IMR-90 (cell line): ENCODE measurements at regions not wholly inside any gene's neighbourhood (a gene's known extent, or its start where the extent isn't known, plus 50 kb on each side); places are given as distances from the start of the nearest gene placed in this dataset.

Experiments
- ATAC-seq: fragments of 200-7000 bp; cut with Tn5 transposase; 2 replicates; pipeline ENCODE4 v1.9.1; 2020; ENCODE audit warnings: low read depth, mild to moderate bottlenecking, moderate library complexity
- BruUV-seq: library from RNA; stranded (reverse); fragments of 400-500 nt; replicated peaks from 2 replicates; lab custom pipeline; 2021; lab: Mats Ljungman, UMichigan
- CTCF ChIA-PET: fragments of 300-600 bp; formaldehyde crosslinking; extraction: SDS; loops from one replicate; lab custom pipeline; 2021; ENCODE audit warnings: antibody characterized with exemption; lab: Yijun Ruan, JAX
- POLR2A ChIA-PET: fragments of 300-600 bp; sonication (Branson Sonifier 250); formaldehyde crosslinking; loops from one replicate; lab custom pipeline; 2022; ENCODE audit warnings: antibody characterized with exemption; ENCODE audit not compliant: unreplicated experiment; lab: Charles Lee
- DNase-seq: peaks from one replicate; pipeline ENCODE4 v3.0.0; 2013
- H2AFZ ChIP-seq: replicated peaks from 2 replicates; pipeline ENCODE3; 2013; ENCODE audit warnings: low read length, mild to moderate bottlenecking; ENCODE audit not compliant: poor library complexity
- H2AK5ac ChIP-seq: 2 replicates; pipeline ENCODE4 v1.6.1; 2013; ENCODE audit warnings: low read depth, low read length, inconsistent platforms
- H2AK9ac ChIP-seq: replicated peaks from 2 replicates; pipeline ENCODE3; 2013; ENCODE audit warnings: mild to moderate bottlenecking, low read depth, low read length, moderate library complexity; ENCODE audit not compliant: poor library complexity
- H2BK120ac ChIP-seq: 2 replicates; pipeline ENCODE4 v1.6.1; 2013; ENCODE audit warnings: low read depth, low read length, inconsistent platforms
- H2BK15ac ChIP-seq: 3 replicates; pipeline ENCODE4 v1.6.1; 2013; ENCODE audit warnings: low read depth, low read length, inconsistent platforms
- H2BK20ac ChIP-seq: 2 replicates; pipeline ENCODE4 v1.6.1; 2013; ENCODE audit warnings: low read depth, mild to moderate bottlenecking, inconsistent platforms, low read length, moderate library complexity
- H2BK5ac ChIP-seq: 2 replicates; pipeline ENCODE4 v1.6.1; 2013; ENCODE audit warnings: mild to moderate bottlenecking, low read depth, low read length, inconsistent platforms; ENCODE audit not compliant: poor library complexity, severe bottlenecking
- H3K14ac ChIP-seq: replicated peaks from 2 replicates; pipeline ENCODE4 v1.6.1; 2013; ENCODE audit warnings: low read depth, low read length, inconsistent platforms
- H3K18ac ChIP-seq: 2 replicates; pipeline ENCODE4 v1.6.1; 2013; ENCODE audit warnings: low read depth, low read length, control low read depth
- H3K23ac ChIP-seq: 2 replicates; pipeline ENCODE4 v1.6.1; 2013; ENCODE audit warnings: low read depth, low read length, inconsistent platforms
- H3K27ac ChIP-seq: 2 replicates; pipeline ENCODE4 v1.5.1; 2013; ENCODE audit warnings: mild to moderate bottlenecking, control low read depth, low read length; ENCODE audit not compliant: insufficient read depth
- H3K27me3 ChIP-seq: 2 replicates; pipeline ENCODE4 v1.6.1; 2013; ENCODE audit warnings: low read length; ENCODE audit not compliant: control insufficient read depth, insufficient read depth
- H3K36me3 ChIP-seq: 2 replicates; pipeline ENCODE4 v1.6.1; 2013; ENCODE audit warnings: low read length, mixed read lengths; ENCODE audit not compliant: control insufficient read depth, insufficient read depth
- H3K4ac ChIP-seq: 2 replicates; pipeline ENCODE4 v1.6.1; 2013; ENCODE audit warnings: low read depth, low read length, inconsistent platforms
- H3K4me1 ChIP-seq: 2 replicates; pipeline ENCODE4 v1.6.1; 2013; ENCODE audit warnings: low read length, mixed read lengths; ENCODE audit not compliant: control insufficient read depth, insufficient read depth
- H3K4me2 ChIP-seq: 2 replicates; pipeline ENCODE4 v1.6.1; 2013; ENCODE audit warnings: low read depth, mild to moderate bottlenecking, control low read depth, low read length, moderate library complexity
- H3K4me3 ChIP-seq: 2 replicates; pipeline ENCODE4 v1.5.1; 2013; ENCODE audit warnings: low read depth, mild to moderate bottlenecking, control low read depth, low read length, moderate library complexity; ENCODE audit not compliant: insufficient read depth
- H3K56ac ChIP-seq: 2 replicates; pipeline ENCODE4 v1.6.1; 2013; ENCODE audit warnings: low read length, inconsistent platforms; ENCODE audit not compliant: insufficient read depth; ENCODE audit errors: extremely low read depth
- H3K79me1 ChIP-seq, 2 experiments: 2 replicates each; pipeline ENCODE4 v1.6.1; 2013; ENCODE audit warnings: low read length in 2 of 2, inconsistent platforms in 1 of 2, low read depth in 1 of 2
- H3K9ac ChIP-seq: 2 replicates; pipeline ENCODE4 v1.6.1; 2013; ENCODE audit warnings: low read depth, low read length, control low read depth
- H3K9me1 ChIP-seq: 2 replicates; pipeline ENCODE4 v1.6.1; 2013; ENCODE audit warnings: low read length, inconsistent platforms; ENCODE audit not compliant: insufficient read depth
- H3K9me3 ChIP-seq: 2 replicates; pipeline ENCODE4 v1.6.1; 2013; ENCODE audit warnings: low read length; ENCODE audit not compliant: control insufficient read depth, insufficient read depth
- H4K20me1 ChIP-seq: 2 replicates; pipeline ENCODE4 v1.6.1; 2013; ENCODE audit warnings: low read length, inconsistent platforms; ENCODE audit not compliant: insufficient read depth
- H4K5ac ChIP-seq: 2 replicates; pipeline ENCODE4 v1.6.1; 2013; ENCODE audit warnings: mild to moderate bottlenecking, low read depth, low read length, control low read depth
- H4K8ac ChIP-seq, 2 experiments: 2 replicates each; pipeline ENCODE4 v1.6.1; 2013; ENCODE audit warnings: low read depth in 2 of 2, low read length in 2 of 2, control low read depth in 1 of 2, inconsistent platforms in 1 of 2
- H4K91ac ChIP-seq: 2 replicates; pipeline ENCODE4 v1.6.1; 2013; ENCODE audit warnings: low read depth, low read length, inconsistent platforms; ENCODE audit not compliant: insufficient read depth
- CEBPB ChIP-seq: IDR thresholded peaks from 2 replicates; pipeline ENCODE4 v1.6.1; 2012; ENCODE audit warnings: low read depth, low read length, improper control_type of control experiment
- RCOR1 ChIP-seq: IDR thresholded peaks from 2 replicates; pipeline ENCODE4 v1.6.1; 2012; ENCODE audit warnings: mild to moderate bottlenecking, low read length, improper control_type of control experiment; ENCODE audit not compliant: insufficient replicate concordance
- WGBS, 2 experiments: methylation state at CpG; one replicate each; pipeline versions ENCODE4 v1.1.5 to v1.1.7; 2013; ENCODE audit warnings: missing lambda C conversion rate in 2 of 2; ENCODE audit not compliant: insufficient read length in 1 of 2; ENCODE audit errors: extremely low coverage in 2 of 2; 5-methylcytosine and 5-hydroxymethylcytosine counted together
- dilution Hi-C: fragments of 300-500 bp; cut with HindIII; formaldehyde crosslinking; loops from one replicate; pipeline ENCODE4 v1.14.3; 2018; ENCODE audit warnings: low sequenced_read_pairs; ENCODE audit not compliant: unreplicated experiment
- in situ Hi-C: fragments of 300-500 bp; cut with MboI; formaldehyde crosslinking; loops from 3 replicates; pipeline ENCODE4 v1.14.3; 2019; ENCODE audit warnings: low sequenced_read_pairs, inconsistent platforms, mixed read lengths
- intact Hi-C: fragments of 100-400 bp; cut with micrococcal nuclease; formaldehyde crosslinking; loops from 2 replicates; pipeline ENCODE4 v1.10.0; 2022

DNA sequence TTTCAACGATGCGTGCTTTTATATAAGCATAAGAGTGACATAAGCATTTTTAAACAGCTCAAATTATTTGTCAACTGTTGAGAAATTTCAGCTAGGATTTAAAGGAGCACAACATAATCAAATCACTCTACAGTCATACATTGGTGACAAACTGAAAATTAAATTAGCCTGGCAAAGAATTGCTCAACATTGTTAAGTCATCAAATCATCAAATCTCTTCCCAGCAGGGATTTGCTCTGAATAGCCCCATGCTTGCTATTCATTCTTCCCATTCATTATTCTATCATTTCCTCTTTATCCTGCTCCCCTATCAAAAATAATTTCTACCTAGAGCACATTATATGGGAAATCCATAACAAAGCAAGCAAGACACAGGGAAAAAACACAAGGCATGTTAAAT, 198.7 kb upstream of the LUZP2 start:
- intact Hi-C loops: no loop called here
- no peak overlapping the region for H2BK120ac ChIP-seq
- no peak overlapping the region for H3K18ac ChIP-seq

More for the DNA sequence above, 198.7 kb upstream of the LUZP2 start:
- no peak overlapping the region for H3K27ac ChIP-seq
- no peak for ATAC-seq
- H2AFZ ChIP-seq: no peak overlapping the region
- peaks cover 2% of the 10 kb centered on the region; the same call in 1 of the 2 replicates for H3K4me1 ChIP-seq
- H3K27me3 ChIP-seq: no peaks in the 10 kb centered on the region
- no peak overlapping the region for H2AK5ac ChIP-seq
- H3K4me2 ChIP-seq: no peak overlapping the region
- no peak overlapping the region for H3K56ac ChIP-seq
- in situ Hi-C loops: no loop called here
- no CpG with 5 or more reads among the region's 2 CpGs for WGBS, 2 experiments
- no peak overlapping the region for H4K8ac ChIP-seq
- H3K23ac ChIP-seq: no peak overlapping the region
- no peak overlapping the region for H3K4me3 ChIP-seq
- dilution Hi-C loops: no loop called here
- H4K5ac ChIP-seq: no peak overlapping the region
- peak; percentile 9 for DNase-seq
- CTCF ChIA-PET: no interaction called here
- H2AK9ac ChIP-seq: no peak overlapping the region
- H4K91ac ChIP-seq: no peak overlapping the region
- H3K4ac ChIP-seq: no peak overlapping the region
- H2BK15ac ChIP-seq: no peak overlapping the region
- no peak overlapping the region for H2BK20ac ChIP-seq
- POLR2A ChIA-PET: no interaction called here
- H2BK5ac ChIP-seq: no peak overlapping the region
- no peaks in the 10 kb centered on the region for H4K20me1 ChIP-seq
- no peak overlapping the region for H3K9ac ChIP-seq
- peaks cover 3% of the 10 kb centered on the region; the same call in 1 of the 2 replicates for H3K9me1 ChIP-seq
- no peaks in the 10 kb centered on the region for H3K36me3 ChIP-seq
- no peak overlapping the region for H3K14ac ChIP-seq
- TF ChIP-seq RCOR1 (no peak), CEBPB (peak; percentile 35; the same call in 1 of the 2 replicates)
- BruUV-seq: no TSS peak
- no peaks in the 10 kb centered on the region for H3K79me1 ChIP-seq
- no peaks in the 10 kb centered on the region for H3K9me3 ChIP-seq
